Uterus (tissue), 3 donors: ENCODE measurements at regions not wholly inside any gene's neighbourhood (a gene's known extent, or its start where the extent isn't known, plus 50 kb on each side); places are given as distances from the start of the nearest gene placed in this dataset.
"Not testable (repeated sequence)": the region's sequence is repeated elsewhere in the genome, so short reads cannot be mapped to it uniquely, and the experiment has no call there.

ENCODE experiments used
- DNase-seq, 2 donors: peaks; one replicate each; pipeline ENCODE4 v3.0.0-alpha.2; 2019 to 2020
- H3K27ac ChIP-seq, 2 donors: fragments of 200-600 bp; sonication (generic); 1 replicate in 1 of 2; 2 replicates in 1 of 2; pipeline ENCODE4 v1.5.1; 2016 to 2018
- H3K27me3 ChIP-seq, 2 donors: fragments of 200-600 bp; sonication (generic); one replicate each; pipeline ENCODE4 v1.5.1; 2018 to 2019; ENCODE audit warnings: control low read depth in 1 of 2
- H3K36me3 ChIP-seq, 2 donors: fragments of 200-600 bp; sonication (generic); one replicate each; pipeline ENCODE4 v1.5.1; 2019; ENCODE audit warnings: control low read depth in 1 of 2
- H3K4me1 ChIP-seq, 2 donors: fragments of 200-600 bp; sonication (generic); one replicate each; pipeline ENCODE4 v1.5.1; 2018 to 2019; ENCODE audit warnings: control low read depth in 1 of 2
- H3K4me3 ChIP-seq, 2 donors: fragments of 200-600 bp; sonication (generic); 1 replicate in 1 of 2; 2 replicates in 1 of 2; pipeline ENCODE4 v1.5.1; 2018 to 2019; ENCODE audit warnings: mild to moderate bottlenecking in 1 of 2
- H3K9me3 ChIP-seq, 2 donors: fragments of 200-600 bp; sonication (generic); one replicate each; pipeline ENCODE4 v1.5.1; 2019; ENCODE audit warnings: control low read depth in 1 of 2
- POLR2A ChIP-seq, 2 donors: fragments of 450-650 bp; IDR thresholded peaks; one replicate each; pipeline ENCODE4 v1.6.1; 2016; ENCODE audit warnings: antibody characterized with exemption in 2 of 2, mild to moderate bottlenecking in 1 of 2, moderate library complexity in 1 of 2
- intact Hi-C: fragments of 100-400 bp; cut with DNase I; formaldehyde crosslinking; loops from one replicate; pipeline ENCODE4 v1.15.1; 2023; ENCODE audit warnings: low total_unique reads
- TF ChIP-seq, protein P1 (sequence below), 4 experiments: fragments of 200-600 bp in 2 of 4; fragments of 450-650 bp in 2 of 4; sonication (generic) in 2 of 4; IDR thresholded peaks; one replicate each; pipeline ENCODE4 v1.5.1; 2016 to 2019; ENCODE audit warnings: antibody characterized with exemption in 4 of 4, mild to moderate bottlenecking in 2 of 4, moderate library complexity in 1 of 4
- donor health status: DM: yes; HTN: yes; CAD: no.

DNA sequence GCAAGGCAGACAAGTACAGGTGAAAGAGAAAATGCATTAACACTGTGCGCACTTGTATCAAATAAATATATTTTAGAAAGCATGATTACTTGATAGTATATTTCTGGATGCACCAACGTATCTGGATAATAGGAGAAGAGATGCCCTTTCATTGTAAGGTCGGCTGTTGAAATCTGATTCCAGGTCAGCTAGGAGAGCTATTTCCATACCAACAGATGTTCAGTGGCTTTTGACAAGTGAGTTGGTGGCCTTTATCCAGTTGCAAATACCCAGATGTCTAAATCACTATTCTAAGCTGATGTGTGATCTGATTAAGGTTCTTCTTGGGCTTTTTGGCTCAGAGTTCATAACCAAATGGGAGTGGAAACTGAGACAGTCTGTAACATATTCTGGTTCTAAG, 128.2 kb upstream of the TBCA start:
- DNase-seq: no peak
- Histone ChIP-seq H3K4me1 (no peaks in the 10 kb centered on the region), H3K36me3 (no peaks in the 10 kb centered on the region), H3K27me3 (no peaks in the 10 kb centered on the region), H3K27ac (no peak overlapping the region), H3K9me3 (no peaks in the 10 kb centered on the region), H3K4me3 (no peak overlapping the region)
- intact Hi-C loops: no loop called here
- TF ChIP-seq, protein P1, sequence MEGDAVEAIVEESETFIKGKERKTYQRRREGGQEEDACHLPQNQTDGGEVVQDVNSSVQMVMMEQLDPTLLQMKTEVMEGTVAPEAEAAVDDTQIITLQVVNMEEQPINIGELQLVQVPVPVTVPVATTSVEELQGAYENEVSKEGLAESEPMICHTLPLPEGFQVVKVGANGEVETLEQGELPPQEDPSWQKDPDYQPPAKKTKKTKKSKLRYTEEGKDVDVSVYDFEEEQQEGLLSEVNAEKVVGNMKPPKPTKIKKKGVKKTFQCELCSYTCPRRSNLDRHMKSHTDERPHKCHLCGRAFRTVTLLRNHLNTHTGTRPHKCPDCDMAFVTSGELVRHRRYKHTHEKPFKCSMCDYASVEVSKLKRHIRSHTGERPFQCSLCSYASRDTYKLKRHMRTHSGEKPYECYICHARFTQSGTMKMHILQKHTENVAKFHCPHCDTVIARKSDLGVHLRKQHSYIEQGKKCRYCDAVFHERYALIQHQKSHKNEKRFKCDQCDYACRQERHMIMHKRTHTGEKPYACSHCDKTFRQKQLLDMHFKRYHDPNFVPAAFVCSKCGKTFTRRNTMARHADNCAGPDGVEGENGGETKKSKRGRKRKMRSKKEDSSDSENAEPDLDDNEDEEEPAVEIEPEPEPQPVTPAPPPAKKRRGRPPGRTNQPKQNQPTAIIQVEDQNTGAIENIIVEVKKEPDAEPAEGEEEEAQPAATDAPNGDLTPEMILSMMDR (IDR thresholded peaks at IDR 0.05): no peak
- TF ChIP-seq POLR2A (IDR thresholded peaks at IDR 0.05): no peak

DNA sequence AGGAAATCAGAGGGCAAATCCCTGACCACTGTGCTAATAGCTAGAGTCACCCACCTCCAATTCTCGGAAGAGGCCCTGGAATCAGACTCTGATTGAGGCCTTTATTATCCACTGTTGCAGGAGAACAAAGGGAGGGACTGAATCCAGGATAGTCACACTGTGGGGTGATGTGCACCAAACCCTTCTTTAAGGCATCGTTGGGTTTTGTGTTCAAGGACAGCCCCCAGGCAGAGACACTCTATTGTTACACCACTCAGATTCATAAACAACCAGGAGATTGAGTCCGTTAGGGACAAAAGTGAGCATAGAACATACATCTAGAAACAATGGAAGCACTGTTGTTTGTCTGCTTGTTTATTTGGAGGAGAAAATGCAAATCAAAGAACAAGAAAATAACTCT, 124.6 kb upstream of the TBCA start:
- Histone ChIP-seq H3K36me3 (no peaks in the 10 kb centered on the region), H3K27ac (no peak overlapping the region), H3K27me3 (no peaks in the 10 kb centered on the region), H3K4me3 (no peak overlapping the region), H3K9me3 (no peaks in the 10 kb centered on the region), H3K4me1 (no peaks in the 10 kb centered on the region)
- TF ChIP-seq POLR2A (IDR thresholded peaks at IDR 0.05): no peak
- TF ChIP-seq, protein P1 (IDR thresholded peaks at IDR 0.05): no peak
- intact Hi-C loops: no loop called here
- DNase-seq: no peak

DNA sequence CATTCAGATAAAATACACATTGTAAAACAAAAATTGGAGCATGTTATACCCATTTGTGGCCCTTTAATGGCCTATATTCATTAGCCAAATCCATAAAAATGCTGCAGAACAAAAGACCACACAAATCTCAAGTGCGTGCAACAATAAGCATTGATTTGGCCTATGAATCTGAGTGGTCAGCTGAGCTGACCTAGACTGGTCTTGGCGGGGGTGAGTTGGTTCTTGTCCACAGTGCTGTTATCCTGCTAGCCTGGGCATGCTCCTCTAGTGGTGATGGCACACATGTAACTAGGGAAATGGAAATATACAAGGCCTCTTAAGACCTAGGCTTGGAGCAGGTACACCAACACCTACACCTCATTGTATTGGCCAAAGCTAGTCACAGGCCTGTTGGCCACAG, 122.2 kb upstream of the TBCA start:
- intact Hi-C loops: no loop called here
- no peak overlapping the region for H3K27ac ChIP-seq

DNA sequence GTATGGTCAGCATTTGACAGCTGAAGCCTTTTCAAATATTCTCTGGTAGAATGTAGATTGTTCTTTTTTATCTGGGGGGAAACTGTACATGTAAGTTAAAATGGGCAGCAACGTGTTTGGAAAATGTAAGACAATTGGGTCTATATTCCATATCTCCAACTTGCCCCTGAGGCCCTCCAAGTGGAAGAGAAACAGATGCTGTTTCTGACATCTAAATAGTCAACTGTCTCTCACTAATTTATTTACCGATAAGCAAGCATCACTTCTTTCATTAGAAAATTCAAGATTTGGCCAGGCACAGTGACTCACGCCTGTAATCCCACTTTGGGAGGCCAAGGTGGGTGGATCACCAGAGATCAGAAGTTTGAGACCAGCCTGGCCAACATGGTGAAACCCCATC, 120.2 kb upstream of the TBCA start:
- Histone ChIP-seq H3K27me3 (no peaks in the 10 kb centered on the region), H3K4me1 (no peaks in the 10 kb centered on the region), H3K27ac (no peak overlapping the region), H3K9me3 (no peaks in the 10 kb centered on the region), H3K4me3 (no peak overlapping the region), H3K36me3 (no peaks in the 10 kb centered on the region)
- no peak for DNase-seq
- TF ChIP-seq, protein P1 (IDR thresholded peaks at IDR 0.05): no peak
- intact Hi-C loops: no loop called here

More for the DNA sequence above, 122.2 kb upstream of the TBCA start:
- H3K9me3 ChIP-seq: no peaks in the 10 kb centered on the region
- H3K36me3 ChIP-seq: no peaks in the 10 kb centered on the region
- TF ChIP-seq POLR2A (IDR thresholded peaks at IDR 0.05): no peak
- TF ChIP-seq, protein P1 (IDR thresholded peaks at IDR 0.05): no peak
- H3K27me3 ChIP-seq: no peaks in the 10 kb centered on the region
- no peak overlapping the region for H3K4me3 ChIP-seq
- H3K4me1 ChIP-seq: no peaks in the 10 kb centered on the region
- DNase-seq: no peak

DNA sequence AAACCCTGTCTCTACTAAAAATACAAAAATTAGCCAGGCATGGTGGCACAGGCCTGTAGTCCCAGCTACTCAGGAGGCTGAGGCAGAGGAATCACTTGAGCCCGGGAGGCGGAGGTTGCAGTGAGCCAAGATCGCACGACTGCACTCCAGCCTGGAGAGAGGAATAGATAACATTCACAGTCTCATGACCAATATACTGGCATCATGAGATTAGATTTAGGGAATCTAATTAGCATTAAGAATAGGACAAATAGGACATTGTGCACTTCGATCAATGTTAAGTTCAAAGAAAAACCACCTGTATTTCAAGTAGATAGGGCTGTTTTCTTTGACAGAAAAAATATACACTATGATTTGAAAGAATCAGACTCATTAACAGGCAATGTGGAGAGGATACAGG, 118.0 kb upstream of the TBCA start:
- intact Hi-C loops, H3K4me1 ChIP-seq, H3K27me3 ChIP-seq, H3K36me3 ChIP-seq, H3K27ac ChIP-seq, H3K9me3 ChIP-seq, H3K4me3 ChIP-seq, DNase-seq: not testable (repeated sequence)

DNA sequence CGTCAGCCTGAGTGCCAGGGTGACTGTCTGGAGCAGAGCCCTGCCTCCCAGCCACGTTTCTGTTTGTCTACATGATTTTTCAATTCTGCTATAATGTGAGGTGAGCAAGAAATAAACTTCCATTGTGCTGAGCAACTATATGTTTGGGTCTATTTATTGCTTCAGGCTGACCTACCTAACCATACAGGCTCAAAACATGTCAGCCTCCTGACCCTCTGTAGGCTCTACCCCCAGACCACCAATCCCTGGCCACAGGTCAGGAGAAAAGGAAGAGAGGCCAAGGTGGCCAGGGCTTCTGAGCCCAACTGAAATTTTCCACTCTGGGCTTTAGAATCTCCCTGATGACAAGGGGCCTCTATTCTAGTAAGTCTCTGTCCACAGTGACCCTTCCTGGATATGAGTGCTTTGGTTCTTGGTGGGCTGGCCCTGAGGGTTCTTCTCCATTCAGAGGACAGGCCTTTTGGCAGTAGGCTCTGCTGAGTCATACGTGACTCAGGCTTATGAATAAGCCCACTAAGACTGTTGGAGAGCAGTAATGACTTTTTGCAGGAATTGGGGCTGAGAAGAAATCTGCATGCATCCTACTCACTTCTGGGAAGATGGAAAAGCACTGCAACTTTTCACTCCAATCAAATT, 117.2 kb upstream of the TBCA start:
- Histone ChIP-seq H3K27me3 (no peaks in the 10 kb centered on the region), H3K27ac (no peak overlapping the region), H3K4me3 (no peak overlapping the region), H3K4me1 (no peaks in the 10 kb centered on the region), H3K9me3 (no peaks in the 10 kb centered on the region), H3K36me3 (no peaks in the 10 kb centered on the region)
- DNase-seq: no peak
- intact Hi-C loops: no loop called here
- TF ChIP-seq, protein P1 (IDR thresholded peaks at IDR 0.05): no peak
